ENCODE measurements at regions not wholly inside any gene's neighbourhood (a gene's known extent, or its start where the extent isn't known, plus 50 kb on each side); places are given as distances from the start of the nearest gene placed in this dataset.

DNA sequence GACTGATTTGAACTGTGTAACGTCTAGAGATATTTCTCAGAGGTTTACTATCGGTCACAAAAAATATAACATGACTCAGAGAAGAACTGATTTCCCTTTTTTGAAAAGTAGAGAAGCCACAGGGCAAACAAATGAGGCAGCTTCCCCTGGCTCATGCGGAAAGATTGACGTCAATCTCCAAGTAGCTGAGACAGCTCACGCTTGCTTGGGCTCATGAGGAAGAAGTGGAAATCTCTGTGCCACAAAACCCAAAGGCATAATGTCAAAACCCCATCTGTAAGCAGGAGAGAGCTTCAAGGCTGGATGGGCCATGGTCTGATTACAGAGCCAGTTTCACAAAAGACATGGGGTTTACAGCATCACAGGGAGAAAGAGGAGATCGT, 188.1 kb downstream of the ARL4C start:
- DNase-seq (ENCODE audit: low read depth in 2 of 2, low spot score in 1 of 2), result peak; percentile 26 to 36

DNA sequence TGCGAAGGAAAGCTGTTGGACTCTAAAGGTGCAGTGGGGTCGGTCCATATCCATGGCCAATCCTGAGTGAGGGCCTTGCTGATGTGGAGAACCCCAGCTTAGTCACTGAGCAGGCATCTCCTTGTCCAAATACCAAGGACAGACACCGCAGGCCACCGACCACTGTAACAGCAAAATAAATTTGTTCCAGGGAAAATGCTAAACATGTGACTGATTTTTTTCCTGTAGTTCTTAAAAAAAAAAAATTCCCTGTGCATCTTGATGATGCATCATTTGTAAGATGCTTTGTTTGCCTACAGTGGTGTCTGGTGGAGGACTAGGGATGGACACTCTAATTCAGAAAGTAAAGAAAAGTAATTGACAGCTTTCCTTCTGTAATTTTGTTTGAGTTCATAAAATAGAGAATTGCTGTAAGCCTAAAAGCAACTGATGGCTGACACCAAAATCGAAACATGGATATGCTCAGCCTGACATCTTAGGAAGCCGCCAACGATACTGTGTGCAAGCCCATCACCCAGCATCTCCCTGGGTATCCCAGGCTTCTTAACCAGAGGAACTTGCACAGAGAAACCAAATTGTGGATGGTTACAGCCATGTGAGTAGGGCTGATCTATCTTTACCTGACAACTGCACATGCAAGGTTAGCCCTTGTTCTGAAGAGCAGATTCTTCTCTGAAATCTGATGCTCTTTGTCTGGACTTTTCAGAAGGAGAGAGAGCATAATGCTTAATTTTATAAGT, 188.6 kb downstream of the ARL4C start:
- no peak for DNase-seq (ENCODE audit: low read depth in 2 of 2, low spot score in 1 of 2)

DNA sequence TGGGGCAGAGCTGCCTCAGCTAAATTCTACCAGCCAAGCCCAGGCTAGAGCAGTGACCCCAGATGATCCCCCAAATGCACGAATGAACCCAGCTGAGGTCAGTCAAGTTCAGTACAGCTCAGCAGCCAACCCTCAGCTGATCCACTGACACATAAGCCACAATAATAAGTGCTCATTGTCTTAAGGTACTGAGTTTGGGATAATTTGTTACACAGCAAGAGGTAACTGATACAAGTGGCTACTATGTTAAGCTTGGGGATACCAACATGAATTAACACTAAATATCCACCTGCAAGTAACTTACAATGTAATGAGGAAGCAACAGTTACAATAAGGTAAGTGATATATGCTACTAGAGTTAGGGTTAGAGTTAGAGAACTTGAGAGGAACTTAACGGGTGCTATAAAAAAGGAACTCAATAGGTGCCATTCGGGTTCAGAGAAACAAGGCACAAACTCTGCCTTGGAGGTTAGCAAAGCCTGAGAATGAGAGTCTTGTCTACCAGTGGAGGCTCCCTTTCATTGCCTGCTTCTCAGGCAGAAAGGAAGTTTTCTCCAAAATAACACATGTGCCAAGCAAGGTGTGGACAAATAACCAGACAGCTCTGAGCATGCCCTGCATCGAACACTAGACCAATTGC, 189.4 kb downstream of the ARL4C start:
- DNase-seq (ENCODE audit: low read depth in 2 of 2, low spot score in 1 of 2), result no peak

DNA sequence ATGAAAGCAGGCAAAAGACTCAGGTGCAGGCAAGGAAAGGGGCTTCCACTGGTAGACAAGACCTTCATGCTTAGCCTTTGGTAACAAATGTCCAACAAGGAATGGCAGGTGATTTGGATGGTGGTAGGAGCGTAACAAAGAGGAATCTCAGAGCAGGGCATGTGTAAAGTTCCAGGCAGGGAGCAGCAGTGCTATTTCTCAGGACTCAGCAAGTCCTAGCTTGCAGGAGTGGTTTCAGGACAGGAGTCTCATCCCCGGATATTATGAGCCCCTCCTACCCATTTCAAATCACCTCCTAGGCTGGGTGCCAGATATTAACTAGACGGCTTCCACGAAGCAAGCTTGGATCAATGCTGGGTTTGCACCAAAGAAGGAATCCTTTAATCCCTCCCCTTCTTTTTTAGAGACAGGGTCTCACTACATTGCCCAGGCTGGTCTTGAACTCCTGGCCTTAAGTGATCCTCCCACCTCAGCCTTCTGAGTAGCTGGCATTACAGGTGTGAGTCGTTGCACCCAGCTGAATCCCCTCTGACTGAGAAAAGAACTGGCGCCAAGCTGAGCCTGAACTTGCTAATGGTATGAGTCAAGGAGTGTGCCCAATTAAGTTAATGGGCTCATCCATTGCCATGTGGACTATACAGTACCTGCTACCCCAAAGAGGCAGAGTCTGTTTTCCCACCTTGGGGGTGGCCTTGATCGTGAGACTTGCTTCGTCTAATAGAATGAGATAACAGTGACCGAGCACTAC, 190.3 kb downstream of the ARL4C start:
- DNase-seq (ENCODE audit: low read depth in 2 of 2, low spot score in 1 of 2), result no peak

DNA sequence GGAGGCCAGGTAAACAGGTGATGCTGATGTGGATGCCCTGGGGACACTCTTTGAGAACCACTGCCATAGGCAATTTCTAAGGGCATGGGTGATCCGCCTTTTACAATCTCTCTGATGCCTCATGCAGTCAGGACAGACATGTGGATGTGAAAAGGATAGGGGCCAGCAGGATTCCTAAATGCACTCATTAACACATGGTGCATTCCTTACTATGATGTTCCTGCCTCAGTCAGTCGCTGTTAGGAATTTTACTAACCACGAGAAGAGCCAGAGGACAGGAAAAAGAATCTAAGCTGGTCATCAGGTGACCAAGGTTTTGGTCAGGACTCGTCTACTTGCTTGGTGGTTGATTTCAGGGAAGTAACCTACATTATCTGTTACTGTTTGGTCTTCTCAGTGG, 191.0 kb downstream of the ARL4C start:
- no peak for DNase-seq (ENCODE audit: low read depth in 2 of 2, low spot score in 1 of 2)

DNA sequence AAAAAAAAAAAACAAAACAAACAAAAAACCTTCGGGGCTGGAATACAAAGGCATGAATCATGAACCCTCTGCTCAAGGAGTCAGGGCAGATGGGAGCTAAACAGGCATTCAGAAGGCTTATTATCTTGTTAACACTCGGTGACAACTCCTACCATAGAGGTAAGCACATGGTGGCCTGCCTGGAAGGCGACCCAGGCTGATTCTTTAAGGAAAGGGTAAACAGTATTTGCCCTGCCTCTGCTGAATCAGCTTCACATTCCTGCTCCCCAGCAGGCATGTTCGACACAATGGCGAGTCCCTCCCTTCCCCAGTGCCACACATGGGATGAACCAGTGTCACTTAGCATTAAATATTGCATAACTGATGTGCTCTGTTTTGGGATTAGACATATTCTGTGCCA, 191.9 kb downstream of the ARL4C start:
- DNase-seq (ENCODE audit: low read depth in 2 of 2, low spot score in 1 of 2), result no peak

DNA sequence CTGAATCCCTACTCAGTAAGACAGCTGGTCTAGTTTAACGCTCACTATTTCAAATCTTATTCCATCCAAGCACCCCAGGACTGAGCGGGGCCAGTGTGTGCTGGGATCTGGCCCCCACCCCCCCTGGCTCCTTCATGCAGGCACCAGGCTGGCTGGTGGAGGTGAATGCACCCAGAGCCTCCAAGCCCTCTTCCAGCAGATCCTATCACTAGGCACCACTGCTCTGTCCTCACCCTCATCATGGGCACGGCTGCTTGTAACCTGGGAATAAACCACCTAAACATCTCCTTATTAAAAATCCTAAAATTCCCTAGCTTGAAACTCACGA, 194.3 kb downstream of the ARL4C start:
- no peak for DNase-seq (ENCODE audit: low read depth in 2 of 2, low spot score in 1 of 2)

DNA sequence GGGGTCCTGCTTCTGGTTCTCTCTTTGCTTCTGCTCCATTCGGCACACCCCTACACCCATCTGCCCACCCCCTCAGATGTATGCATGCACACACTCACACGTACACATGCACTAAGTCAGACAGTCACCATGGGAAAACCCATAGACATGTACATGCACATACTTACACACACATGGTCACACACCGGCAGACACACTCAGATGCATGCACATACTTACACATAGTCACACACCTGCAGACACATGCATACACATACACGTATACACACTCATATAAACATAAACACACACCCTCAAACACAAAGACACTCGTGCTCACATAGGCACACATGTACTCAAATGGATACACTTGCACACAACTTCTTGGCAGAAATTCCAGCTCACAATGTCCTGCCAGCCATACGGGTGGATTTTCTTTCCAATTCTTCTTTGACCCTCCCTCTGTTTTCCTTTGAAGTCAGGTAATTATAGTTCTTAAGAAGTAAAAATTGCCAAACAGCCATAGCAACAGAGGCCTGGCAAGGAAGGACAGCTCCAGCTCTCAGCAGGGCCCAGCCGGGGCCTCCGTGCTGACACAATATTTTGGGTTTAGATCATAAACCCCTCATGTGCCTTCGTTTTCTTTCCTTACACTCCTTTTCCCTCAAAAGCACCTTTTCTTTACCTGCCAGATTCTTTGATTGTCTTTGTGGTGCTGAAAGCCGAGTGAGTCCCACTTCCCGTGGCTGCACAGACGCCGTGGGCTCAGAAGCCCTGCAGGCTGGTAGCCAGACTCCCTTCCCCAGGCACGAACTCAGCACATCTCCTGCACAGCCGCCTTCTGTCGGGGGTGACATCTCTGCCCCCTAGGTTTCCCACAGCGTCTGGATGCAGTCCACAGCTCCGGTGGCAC, 195.7 kb downstream of the ARL4C start:
- no peak for DNase-seq (ENCODE audit: low read depth in 2 of 2, low spot score in 1 of 2)

DNA sequence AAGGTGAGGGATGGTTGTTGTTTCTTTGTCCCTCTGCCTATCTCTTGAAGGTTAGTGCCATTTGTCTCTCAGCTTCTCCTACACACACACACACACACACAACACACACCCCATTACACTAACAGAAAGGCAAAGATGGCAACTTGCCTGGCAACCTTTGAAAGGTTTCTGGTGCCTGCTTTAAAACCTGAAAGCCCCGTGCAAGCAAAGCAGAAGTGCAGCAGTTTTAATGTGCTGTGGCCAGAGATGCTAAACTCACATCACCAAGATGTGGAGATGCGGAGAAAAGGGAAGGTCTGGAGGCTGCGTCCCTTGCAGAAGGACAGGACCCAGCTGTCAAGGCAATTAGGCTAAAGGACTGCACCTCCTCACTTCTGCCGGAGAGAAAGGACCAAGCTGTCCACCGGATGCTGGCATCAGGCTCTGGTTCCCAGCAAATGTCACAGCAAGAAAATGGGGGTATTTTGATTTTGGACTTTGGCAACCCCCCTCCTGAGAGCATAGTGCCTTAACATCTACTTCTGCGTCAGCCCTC, 196.4 kb downstream of the ARL4C start:
- no peak for DNase-seq (ENCODE audit: low read depth in 2 of 2, low spot score in 1 of 2)

DNA sequence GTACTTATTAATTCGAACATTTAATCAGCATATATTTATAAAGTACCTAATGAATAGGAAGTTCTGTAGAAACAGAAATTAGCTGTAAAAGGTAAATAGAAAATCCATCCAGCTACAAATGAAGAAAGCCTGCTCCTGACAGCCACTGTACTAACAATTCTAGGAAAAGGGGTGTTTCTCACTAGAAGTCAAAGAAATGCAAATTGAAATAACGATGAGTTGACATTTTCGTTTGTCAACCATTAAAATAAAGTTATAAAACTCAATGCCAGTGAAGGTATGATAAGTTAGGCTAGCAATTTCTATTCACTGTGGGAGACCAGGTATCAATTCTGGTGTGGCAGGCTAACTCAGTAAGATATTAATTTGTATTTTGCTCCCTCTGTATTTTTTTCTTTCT, 198.0 kb downstream of the ARL4C start:
- no peak for DNase-seq (ENCODE audit: low read depth in 2 of 2, low spot score in 1 of 2)

DNA sequence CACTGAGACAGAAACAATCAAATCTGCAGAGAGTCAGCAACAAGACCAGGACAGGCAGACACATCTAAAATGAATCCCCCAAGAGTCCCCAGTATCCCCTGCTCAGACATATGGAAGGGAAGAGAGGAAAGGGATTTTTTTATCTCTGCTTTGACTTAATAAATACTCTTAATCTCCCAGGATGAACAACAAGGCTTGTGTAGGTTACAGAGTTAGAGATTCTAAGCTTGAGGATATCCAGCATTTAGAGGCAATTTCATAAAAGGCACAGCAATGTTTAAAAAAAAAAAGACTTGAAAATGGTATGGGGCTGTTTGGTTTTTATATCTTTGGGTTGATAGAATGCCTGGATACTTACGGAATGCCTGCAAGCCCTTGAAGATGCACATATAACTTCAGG, 199.9 kb downstream of the ARL4C start:
- no peak for DNase-seq (ENCODE audit: low read depth in 2 of 2, low spot score in 1 of 2)

DNA sequence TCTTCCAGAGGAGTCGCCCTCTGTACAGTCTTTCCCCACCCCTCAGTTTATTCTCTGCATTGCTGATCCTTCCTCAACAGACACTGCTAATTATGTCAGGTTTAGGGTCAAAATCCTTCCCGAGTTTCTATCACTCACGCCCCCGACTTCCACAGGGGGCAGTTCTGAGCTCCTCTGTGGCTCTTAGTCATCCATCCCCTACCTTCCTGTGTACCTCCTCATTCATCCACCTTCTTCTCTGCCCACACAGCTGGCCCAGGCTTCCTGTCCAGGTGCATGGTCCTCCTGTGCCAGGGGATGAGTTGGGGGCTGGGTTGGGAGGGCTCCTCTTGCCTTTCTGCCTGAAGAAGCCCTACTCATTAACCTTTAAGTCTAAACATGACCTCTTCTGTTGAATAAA, 202.9 kb downstream of the ARL4C start:
- no peak for DNase-seq (ENCODE audit: low read depth in 2 of 2, low spot score in 1 of 2)

DNA sequence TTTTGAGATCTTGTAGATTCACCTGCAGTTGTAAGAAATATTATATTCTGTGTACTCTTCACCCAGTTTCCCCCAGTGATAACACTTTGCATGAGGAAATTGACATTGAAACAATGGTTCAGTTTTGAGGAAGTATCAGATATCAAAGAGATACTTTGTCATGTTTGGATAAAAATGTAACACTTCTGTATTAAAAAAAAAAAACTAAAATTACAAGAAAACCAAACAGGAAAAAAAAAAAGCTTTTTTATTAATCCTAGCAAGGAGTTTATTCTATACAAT, 204.0 kb downstream of the ARL4C start:
- DNase-seq (ENCODE audit: low read depth in 2 of 2, low spot score in 1 of 2), result no peak

DNA sequence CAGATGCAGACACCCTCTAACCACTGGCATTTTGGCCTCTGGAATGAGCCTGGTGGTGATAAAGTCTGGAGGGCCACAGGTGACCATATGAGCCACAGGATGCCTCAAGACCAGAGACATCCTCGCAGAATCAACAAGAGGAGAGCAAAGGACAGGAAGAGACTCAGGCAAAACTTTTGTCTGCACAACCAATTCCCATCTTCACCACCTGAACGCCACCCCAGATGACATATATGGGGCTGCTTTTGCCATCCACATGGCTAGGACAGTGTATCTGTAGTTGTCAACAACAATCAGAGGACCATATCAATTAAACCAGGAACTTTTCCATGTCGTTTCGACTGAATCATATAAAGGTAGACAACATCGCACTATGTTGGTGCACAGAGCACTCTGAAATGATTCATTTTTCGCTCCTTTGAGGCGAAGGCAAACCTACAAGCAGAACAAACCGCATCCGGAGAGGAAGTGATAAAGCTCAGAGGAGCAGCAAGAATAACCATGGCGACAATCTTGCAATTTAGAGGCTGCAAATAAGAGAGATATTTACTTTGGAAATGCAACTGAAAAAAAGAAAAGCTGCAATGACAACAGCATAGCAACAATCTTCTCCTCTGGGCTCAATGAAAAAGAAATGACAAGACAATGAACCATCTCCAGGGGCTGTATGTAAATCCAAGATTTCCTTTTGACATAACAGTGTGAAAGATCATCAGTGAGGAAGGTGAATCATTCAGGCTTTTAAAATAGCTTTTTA, 204.5 kb downstream of the ARL4C start:
- DNase-seq (ENCODE audit: low read depth in 2 of 2, low spot score in 1 of 2), result no peak

DNA sequence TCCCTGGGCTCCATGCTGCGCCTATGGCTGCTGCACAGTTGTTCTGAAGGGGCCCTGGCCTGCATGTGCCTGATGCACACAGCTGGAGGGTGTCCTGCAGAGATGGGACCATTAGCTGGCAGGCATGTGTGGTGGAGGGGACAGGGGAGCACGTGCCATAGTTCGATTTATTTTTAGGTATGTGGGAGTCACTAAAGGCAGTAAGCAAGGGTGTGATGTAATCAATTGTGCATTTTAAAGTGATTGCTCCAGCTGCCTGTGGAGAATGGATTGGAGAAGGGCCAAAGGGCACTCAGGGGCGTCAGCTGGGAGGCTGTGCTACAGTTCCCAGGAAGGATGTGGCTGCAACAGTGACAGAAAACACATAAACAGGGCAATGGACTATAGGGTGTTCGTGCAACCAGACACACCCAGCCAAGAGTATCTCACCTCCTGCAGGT, 205.1 kb downstream of the ARL4C start:
- DNase-seq (ENCODE audit: low read depth in 2 of 2, low spot score in 1 of 2), result no peak

DNA sequence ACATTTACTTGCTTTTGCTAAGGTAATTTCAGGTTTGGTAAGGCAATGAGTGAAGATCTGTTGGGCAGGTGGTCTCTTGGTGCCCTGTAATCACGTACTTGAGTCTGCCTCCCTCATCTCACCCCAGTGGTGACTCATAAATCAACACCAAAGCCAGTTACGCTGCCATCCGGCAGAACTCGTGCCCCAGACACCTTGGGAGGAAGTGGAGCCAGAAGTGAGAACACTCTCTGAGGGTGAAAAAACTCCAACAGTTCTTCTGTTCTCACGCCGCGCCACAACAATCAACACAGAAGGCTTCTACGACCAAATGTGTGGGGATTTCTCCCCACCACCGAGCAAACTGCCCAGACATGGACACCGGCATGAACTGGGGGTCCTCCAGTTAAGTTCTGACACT, 206.2 kb downstream of the ARL4C start:
- DNase-seq (ENCODE audit: low read depth in 2 of 2, low spot score in 1 of 2), result peak; percentile 58 to 76

DNA sequence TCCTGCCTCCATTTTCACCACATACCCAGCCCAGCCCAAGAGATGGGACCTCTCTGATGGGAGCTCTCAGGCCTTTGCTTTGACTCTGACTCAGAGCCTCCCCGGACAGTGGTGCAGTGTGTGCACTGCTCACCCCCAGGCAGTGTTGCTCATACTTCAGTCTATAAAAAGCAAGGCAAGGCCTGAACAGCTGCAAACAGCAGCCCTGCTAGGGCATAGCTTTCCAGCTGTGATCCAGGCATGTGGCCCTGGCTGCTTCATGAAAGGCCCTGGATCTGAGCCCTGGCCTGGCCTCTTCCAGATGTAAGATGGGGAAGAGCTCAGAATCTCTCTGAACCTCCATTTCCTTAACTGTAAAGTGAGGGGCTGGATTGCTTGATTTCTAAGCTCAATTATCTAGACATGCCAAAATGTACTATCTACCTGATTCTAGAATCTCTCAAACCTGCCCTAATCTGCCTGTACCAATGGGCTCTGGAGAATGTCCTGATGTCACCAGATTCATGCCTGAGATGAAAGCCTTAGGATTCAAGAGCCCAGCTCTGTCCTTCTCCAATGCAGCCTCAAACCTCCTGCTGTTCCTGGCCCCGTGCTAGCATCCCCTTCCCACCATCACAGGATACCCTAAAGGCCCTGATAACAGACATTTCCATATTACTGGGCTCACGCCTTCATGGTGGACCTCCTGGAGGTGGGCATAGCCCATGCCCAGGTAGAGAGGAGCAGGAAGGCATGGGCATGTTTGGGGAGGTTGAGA, 206.9 kb downstream of the ARL4C start:
- DNase-seq (ENCODE audit: low read depth in 2 of 2, low spot score in 1 of 2), result no peak

DNA sequence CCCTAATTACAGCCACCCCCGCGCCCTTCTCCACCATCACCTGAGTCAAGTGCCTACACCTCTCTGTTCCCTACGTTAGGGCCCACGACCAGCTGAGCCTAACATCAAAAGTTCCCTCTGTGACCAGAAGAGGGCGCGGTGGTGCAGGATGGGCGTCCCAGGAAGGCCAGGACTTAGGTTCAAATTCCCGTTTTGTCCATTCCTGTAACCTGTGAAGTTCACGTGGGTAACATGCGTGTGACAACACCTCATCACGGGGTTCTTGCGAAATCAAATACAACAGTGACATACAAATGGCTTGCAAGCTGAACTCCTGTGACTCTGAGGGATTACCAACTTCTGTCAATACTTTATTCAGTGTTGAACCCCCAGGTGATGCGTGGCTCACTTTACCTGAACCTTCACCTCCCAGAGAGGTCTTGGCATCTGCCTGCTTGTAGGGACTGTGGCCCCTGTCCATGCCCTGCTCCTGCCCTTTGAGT, 207.9 kb downstream of the ARL4C start:
- peak in 1 of 2 donors; percentile 53 for DNase-seq (ENCODE audit: low read depth in 2 of 2, low spot score in 1 of 2)

DNA sequence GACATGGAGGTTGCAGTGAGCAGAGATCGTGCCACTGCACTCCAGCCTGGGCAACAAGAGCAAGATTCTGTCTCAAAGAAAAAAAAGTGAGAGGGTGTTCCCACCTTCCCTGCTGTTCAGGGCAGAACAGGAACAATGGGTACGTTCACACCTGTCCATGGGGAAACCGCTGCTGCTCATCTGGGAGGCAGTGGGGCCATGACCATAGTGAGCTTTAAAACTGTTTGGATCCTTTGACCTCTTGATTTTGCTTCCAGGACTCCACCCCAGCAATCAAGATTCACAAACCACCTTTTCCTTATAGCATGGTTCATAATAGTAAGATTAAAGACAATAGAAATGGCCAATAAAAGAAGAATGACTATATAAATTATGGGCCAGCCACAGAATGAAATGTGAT, 209.2 kb downstream of the ARL4C start:
- no peak for DNase-seq (ENCODE audit: low read depth in 2 of 2, low spot score in 1 of 2)

DNA sequence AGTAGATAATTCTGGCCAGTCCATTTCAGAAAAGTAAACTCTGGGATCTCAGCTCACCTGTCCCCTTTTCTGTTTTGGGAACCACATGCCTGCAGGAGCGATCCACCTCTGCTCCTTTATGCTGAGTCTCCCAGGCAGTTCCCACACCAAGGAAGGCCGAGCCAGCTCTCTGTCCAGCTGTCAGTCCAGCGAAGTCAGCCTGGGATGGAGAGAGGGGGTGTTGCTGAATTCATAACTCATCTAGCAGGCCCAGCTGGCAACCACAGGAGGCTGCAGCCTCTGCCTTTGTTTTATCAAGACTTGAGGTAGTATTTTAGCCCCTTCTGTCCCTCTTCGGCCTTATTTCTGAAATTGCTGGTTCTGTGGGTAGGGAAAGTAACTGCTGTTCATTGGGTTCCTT, 209.9 kb downstream of the ARL4C start:
- no peak for DNase-seq (ENCODE audit: low read depth in 2 of 2, low spot score in 1 of 2)
